ENCODE measurements at regions not wholly inside any gene's neighbourhood (a gene's known extent, or its start where the extent isn't known, plus 50 kb on each side); places are given as distances from the start of the nearest gene placed in this dataset.

- TF ChIP-seq CTCF (IDR thresholded peaks at IDR 0.05; ENCODE audit: insufficient read depth, low read depth, low read length): no peak
- no peak for TF ChIP-seq EZH2 (IDR thresholded peaks at IDR 0.05; ENCODE audit: insufficient read depth, low read length)
Observed at GRCh38 chr13:94798738-94799137, 86.4 kb upstream of the SOX21 start.
